Cardiac muscle cell (in vitro differentiated cells and primary cell): ENCODE measurements at regions not wholly inside any gene's neighbourhood (a gene's known extent, or its start where the extent isn't known, plus 50 kb on each side); places are given as distances from the start of the nearest gene placed in this dataset.

Experiments
- DNase-seq, 2 donors: peaks; one replicate each; pipeline versions ENCODE4 v3.0.0 to v3.0.0-alpha.2; 2010 to 2017; ENCODE audit warnings: low read depth in 1 of 2, low spot score in 1 of 2
- H3K27ac ChIP-seq: fragments of 200-600 bp; sonication (generic); 2 replicates; pipeline ENCODE4 v1.5.1; 2016
- H3K27me3 ChIP-seq: fragments of 200-600 bp; sonication (generic); 2 replicates; pipeline ENCODE4 v1.6.0; 2016; ENCODE audit warnings: control low read depth
- H3K36me3 ChIP-seq: fragments of 200-600 bp; sonication (generic); 2 replicates; pipeline ENCODE4 v1.5.1; 2016; ENCODE audit warnings: control low read depth
- H3K4me1 ChIP-seq: fragments of 200-600 bp; sonication (generic); 2 replicates; pipeline ENCODE4 v1.8.1; 2017; ENCODE audit warnings: low read depth, mild to moderate bottlenecking, mixed run types
- H3K4me3 ChIP-seq: fragments of 200-600 bp; sonication (generic); 2 replicates; pipeline ENCODE4 v1.5.1; 2016; ENCODE audit warnings: mild to moderate bottlenecking
- H3K9me3 ChIP-seq: fragments of 200-600 bp; sonication (generic); 2 replicates; pipeline ENCODE4 v1.5.1; 2017; ENCODE audit warnings: low read depth, mild to moderate bottlenecking, control low read depth
- TF ChIP-seq, protein P1 (sequence below): IDR thresholded peaks from 2 replicates; pipeline ENCODE4 v1.5.1; 2012; ENCODE audit warnings: low read depth, mild to moderate bottlenecking, low read length

DNA sequence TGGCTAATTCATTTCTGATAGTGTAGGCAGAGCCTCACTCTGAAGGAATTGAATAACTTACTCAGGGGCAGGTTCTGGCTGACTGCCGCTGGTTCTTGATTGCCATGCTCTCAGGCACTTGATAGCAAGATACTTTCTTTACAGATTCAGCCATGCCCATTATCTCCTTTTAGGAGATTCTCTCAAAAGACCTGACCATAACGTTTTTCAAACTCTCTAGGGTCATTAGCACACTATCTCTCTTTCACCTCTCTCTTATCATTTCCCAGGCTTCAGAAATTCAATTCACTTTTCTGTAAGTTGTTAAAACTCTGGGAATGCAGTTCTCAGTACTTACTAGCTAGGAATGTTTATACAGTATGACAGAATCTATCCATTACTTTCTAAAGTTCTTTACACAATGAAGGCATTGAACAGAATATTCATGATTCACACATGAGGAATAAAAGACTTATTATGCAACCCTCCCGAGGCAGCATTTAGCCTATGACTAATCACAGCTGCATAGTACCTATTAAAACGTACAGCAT, 850.3 kb upstream of the CADM2 start:
- Histone ChIP-seq H3K27ac (no peak overlapping the region), H3K9me3 (no peaks in the 10 kb centered on the region), H3K27me3 (no peaks in the 10 kb centered on the region), H3K4me1 (peaks cover 6% of the 10 kb centered on the region), H3K36me3 (no peaks in the 10 kb centered on the region), H3K4me3 (no peak overlapping the region)
- TF ChIP-seq, protein P1, sequence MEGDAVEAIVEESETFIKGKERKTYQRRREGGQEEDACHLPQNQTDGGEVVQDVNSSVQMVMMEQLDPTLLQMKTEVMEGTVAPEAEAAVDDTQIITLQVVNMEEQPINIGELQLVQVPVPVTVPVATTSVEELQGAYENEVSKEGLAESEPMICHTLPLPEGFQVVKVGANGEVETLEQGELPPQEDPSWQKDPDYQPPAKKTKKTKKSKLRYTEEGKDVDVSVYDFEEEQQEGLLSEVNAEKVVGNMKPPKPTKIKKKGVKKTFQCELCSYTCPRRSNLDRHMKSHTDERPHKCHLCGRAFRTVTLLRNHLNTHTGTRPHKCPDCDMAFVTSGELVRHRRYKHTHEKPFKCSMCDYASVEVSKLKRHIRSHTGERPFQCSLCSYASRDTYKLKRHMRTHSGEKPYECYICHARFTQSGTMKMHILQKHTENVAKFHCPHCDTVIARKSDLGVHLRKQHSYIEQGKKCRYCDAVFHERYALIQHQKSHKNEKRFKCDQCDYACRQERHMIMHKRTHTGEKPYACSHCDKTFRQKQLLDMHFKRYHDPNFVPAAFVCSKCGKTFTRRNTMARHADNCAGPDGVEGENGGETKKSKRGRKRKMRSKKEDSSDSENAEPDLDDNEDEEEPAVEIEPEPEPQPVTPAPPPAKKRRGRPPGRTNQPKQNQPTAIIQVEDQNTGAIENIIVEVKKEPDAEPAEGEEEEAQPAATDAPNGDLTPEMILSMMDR, result no peak
- DNase-seq, result peak; percentile 45 to 53

DNA sequence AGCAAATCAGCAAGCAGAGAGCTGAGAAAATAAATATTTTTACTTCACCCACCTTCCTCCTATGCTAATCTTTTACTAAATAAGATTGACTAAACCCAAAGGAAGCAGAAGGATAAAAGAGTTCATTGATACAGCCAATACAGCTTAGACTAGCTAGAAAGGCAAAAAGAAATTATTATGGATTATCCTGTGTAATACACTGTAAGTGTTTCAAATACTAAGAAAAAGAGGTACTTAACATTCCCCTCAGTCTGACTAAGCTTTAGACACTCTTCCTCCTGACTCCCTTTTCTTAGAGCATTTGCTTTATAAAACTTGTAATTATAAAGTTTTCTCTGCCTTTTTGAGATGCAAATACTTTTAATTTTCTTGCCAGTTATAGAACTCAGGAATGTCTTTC, 848.9 kb upstream of the CADM2 start:
- Histone ChIP-seq H3K4me3 (no peak overlapping the region), H3K9me3 (no peaks in the 10 kb centered on the region), H3K36me3 (no peaks in the 10 kb centered on the region), H3K27ac (no peak overlapping the region), H3K4me1 (peaks cover 6% of the 10 kb centered on the region), H3K27me3 (no peaks in the 10 kb centered on the region)
- TF ChIP-seq, protein P1, result no peak
- DNase-seq, result no peak

DNA sequence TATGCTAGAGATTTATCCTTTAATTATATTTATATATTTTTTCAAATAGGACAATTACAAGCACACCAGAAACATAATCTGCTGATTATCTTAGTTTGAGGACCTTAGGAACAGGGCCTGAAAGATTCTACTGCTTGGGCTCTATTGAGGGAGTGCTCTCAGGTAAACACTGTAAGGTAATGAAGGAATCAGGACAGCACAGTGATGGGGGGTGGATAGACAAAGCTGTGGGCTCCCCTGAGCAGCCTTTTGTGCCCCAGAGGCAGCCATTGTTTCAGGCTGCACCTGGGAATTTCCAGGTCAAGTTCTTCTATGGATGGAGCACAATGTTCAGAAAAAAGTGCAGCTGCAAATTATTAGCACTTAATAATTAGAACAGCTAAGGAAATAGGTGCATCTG, 848.0 kb upstream of the CADM2 start:
- Histone ChIP-seq H3K27ac (no peak overlapping the region), H3K4me1 (peaks cover 6% of the 10 kb centered on the region), H3K36me3 (no peaks in the 10 kb centered on the region), H3K9me3 (no peaks in the 10 kb centered on the region), H3K4me3 (no peak overlapping the region), H3K27me3 (no peaks in the 10 kb centered on the region)
- TF ChIP-seq, protein P1, result no peak
- no peak for DNase-seq

DNA sequence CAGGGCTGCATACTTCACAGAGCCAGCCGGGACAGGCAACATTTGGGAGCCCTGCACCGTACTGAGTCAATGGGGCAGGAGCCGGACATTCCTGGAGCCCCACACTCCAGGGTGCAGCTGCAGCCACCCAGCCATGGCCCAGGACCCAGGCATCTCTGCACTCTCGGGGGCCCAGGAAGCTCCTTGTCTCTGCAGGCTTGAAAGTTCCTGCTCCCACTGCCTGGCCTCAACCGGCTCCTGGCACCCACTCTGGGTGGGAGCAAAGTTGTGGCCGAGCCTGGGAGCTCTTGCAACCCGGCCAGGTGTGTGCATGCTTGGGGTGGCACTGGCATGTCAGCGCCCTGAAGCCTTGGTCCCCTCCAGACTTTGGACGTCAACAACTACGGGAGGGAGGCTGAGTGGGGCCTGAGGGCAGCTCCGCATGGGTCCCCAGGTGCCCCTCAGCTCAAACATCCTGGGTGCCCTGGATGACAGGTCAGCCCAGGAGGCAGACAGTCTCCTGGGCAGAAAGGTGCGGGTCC, 833.5 kb upstream of the CADM2 start:
- no peak for DNase-seq
- no peaks in the 10 kb centered on the region for H3K27me3 ChIP-seq
- no peak overlapping the region for H3K4me3 ChIP-seq
- TF ChIP-seq, protein P1, result no peak
- no peak overlapping the region for H3K27ac ChIP-seq
- no peaks in the 10 kb centered on the region for H3K9me3 ChIP-seq
- no peaks in the 10 kb centered on the region for H3K4me1 ChIP-seq
- H3K36me3 ChIP-seq, result no peaks in the 10 kb centered on the region

DNA sequence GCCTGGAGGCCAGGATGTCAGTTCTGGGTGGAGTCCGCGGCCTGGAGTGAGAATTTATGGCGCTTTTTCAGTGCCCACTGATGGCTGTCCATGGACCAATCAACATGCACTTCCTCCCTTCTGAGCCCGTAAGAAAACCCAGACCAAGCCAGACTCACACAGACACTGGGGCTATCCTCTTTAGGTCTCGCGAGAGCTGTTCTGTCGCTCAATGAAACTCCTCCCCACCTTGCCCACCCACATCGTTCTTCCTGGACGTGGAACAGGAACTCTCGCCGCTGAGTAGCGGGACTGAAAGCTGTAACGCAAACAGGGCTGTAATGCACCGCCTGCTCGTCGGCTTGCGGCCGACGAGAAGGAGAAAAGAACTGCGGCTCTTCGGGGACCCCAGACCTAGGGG, 833.0 kb upstream of the CADM2 start:
- H3K36me3 ChIP-seq, result no peaks in the 10 kb centered on the region
- TF ChIP-seq, protein P1, result no peak
- no peak overlapping the region for H3K4me3 ChIP-seq
- H3K27ac ChIP-seq, result no peak overlapping the region
- no peaks in the 10 kb centered on the region for H3K9me3 ChIP-seq
- no peaks in the 10 kb centered on the region for H3K27me3 ChIP-seq
- no peaks in the 10 kb centered on the region for H3K4me1 ChIP-seq
- no peak for DNase-seq
